Prostate gland (tissue), 2 donors: ENCODE measurements at regions not wholly inside any gene's neighbourhood (a gene's known extent, or its start where the extent isn't known, plus 50 kb on each side); places are given as distances from the start of the nearest gene placed in this dataset.

Experiments
- DNase-seq: peaks from one replicate; pipeline ENCODE4 v3.0.0-alpha.2; 2019; ENCODE audit warnings: low spot score
- H3K27ac ChIP-seq, 2 donors: fragments of 200-600 bp; sonication (generic); 2 replicates each; pipeline ENCODE4 v1.5.1; 2017 to 2019
- H3K27me3 ChIP-seq: fragments of 200-600 bp; sonication (generic); replicated peaks from 2 replicates; pipeline ENCODE4 v1.5.1; 2019; ENCODE audit not compliant: insufficient read depth
- H3K36me3 ChIP-seq, 2 donors: fragments of 200-600 bp; sonication (generic); 1 replicate in 1 of 2; 2 replicates in 1 of 2; pipeline versions ENCODE4 v1.5.1 to v1.8.1; 2017 to 2019
- H3K4me1 ChIP-seq: fragments of 200-600 bp; sonication (generic); replicated peaks from 2 replicates; pipeline ENCODE4 v1.5.1; 2019
- H3K4me3 ChIP-seq, 2 donors: fragments of 200-600 bp; sonication (generic); 2 replicates each; pipeline ENCODE4 v1.5.1; 2017 to 2019
- H3K9me3 ChIP-seq: fragments of 200-600 bp; sonication (generic); 2 replicates; pipeline ENCODE4 v1.5.1; 2017
- CTCF ChIP-seq, 4 experiments: fragments of 200-600 bp in 2 of 4; fragments of 450-650 bp in 2 of 4; sonication (generic) in 2 of 4; IDR thresholded peaks; 1 replicate in 3 of 4; 2 replicates in 1 of 4; pipeline ENCODE4 v1.5.1; 2016 to 2019; ENCODE audit warnings: antibody characterized with exemption in 4 of 4, mild to moderate bottlenecking in 2 of 4, moderate library complexity in 2 of 4
- POLR2A ChIP-seq: fragments of 450-650 bp; IDR thresholded peaks from one replicate; pipeline ENCODE4 v1.6.1; 2016; ENCODE audit warnings: antibody characterized with exemption, mild to moderate bottlenecking
- POLR2AphosphoS5 ChIP-seq: sonication (generic); formaldehyde crosslinking; IDR thresholded peaks from one replicate; pipeline ENCODE4 v1.6.1; 2017; ENCODE audit warnings: antibody characterized with exemption
- WGBS: methylation state at CpG from one replicate; pipeline ENCODE4 v1.1.5; 2018; 5-methylcytosine and 5-hydroxymethylcytosine counted together
- intact Hi-C: fragments of 100-400 bp; cut with DNase I; formaldehyde crosslinking; loops from one replicate; pipeline ENCODE4 v1.14.2; 2022

- H3K4me1 ChIP-seq: no peaks in the 10 kb centered on the region
- H3K27ac ChIP-seq: no peak overlapping the region
- no peaks in the 10 kb centered on the region for H3K36me3 ChIP-seq
- H3K4me3 ChIP-seq: no peak overlapping the region
- no peaks in the 10 kb centered on the region for H3K9me3 ChIP-seq
- H3K27me3 ChIP-seq: no peaks in the 10 kb centered on the region
- DNase-seq: no peak
- intact Hi-C loops: no loop called here
- TF ChIP-seq POLR2AphosphoS5: no peak
- no peak for TF ChIP-seq POLR2A
- TF ChIP-seq CTCF (IDR thresholded peaks at IDR 0.05): no peak
Observed at GRCh38 chr10:52532650-52533290, 218.7 kb downstream of the DKK1 start.

- TF ChIP-seq POLR2AphosphoS5 (no peak), CTCF (IDR thresholded peaks at IDR 0.05) (no peak), POLR2A (no peak)
- intact Hi-C loops: no loop called here
- no peaks in the 10 kb centered on the region for H3K9me3 ChIP-seq
- H3K27ac ChIP-seq: no peak overlapping the region
- no peaks in the 10 kb centered on the region for H3K27me3 ChIP-seq
- no peaks in the 10 kb centered on the region for H3K4me1 ChIP-seq
- H3K36me3 ChIP-seq: no peaks in the 10 kb centered on the region
- no peak for DNase-seq
- no peak overlapping the region for H3K4me3 ChIP-seq
Observed at GRCh38 chr10:52533986-52534385, 219.9 kb downstream of the DKK1 start.

DNA sequence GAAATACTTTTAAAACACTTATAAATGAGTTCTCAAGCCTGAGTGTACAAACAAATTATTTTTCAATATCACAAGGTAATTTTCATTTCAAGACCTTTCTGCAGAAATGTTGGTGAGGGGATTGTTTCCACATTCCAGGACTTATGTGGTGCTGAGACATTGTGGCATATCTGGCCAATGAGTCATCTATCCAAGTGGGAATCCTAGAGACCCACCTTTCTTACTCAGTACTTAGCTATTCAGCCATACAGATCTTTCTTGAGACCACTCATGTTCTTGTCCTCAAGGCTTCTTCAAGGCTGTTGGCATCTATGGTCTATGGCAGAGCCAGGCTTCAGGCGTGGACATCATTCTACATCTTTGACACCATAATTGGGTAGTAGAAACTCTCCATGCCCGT, 225.4 kb downstream of the DKK1 start:
- 81% methylated on average over 2 of the region's 2 CpGs for WGBS
- Histone ChIP-seq H3K4me3 (no peak overlapping the region), H3K4me1 (no peaks in the 10 kb centered on the region), H3K36me3 (no peaks in the 10 kb centered on the region), H3K27ac (no peak overlapping the region), H3K9me3 (no peaks in the 10 kb centered on the region), H3K27me3 (no peaks in the 10 kb centered on the region)
- DNase-seq: no peak
- TF ChIP-seq CTCF (IDR thresholded peaks at IDR 0.05) (no peak), POLR2A (no peak), POLR2AphosphoS5 (no peak)
- intact Hi-C loops: no loop called here

DNA sequence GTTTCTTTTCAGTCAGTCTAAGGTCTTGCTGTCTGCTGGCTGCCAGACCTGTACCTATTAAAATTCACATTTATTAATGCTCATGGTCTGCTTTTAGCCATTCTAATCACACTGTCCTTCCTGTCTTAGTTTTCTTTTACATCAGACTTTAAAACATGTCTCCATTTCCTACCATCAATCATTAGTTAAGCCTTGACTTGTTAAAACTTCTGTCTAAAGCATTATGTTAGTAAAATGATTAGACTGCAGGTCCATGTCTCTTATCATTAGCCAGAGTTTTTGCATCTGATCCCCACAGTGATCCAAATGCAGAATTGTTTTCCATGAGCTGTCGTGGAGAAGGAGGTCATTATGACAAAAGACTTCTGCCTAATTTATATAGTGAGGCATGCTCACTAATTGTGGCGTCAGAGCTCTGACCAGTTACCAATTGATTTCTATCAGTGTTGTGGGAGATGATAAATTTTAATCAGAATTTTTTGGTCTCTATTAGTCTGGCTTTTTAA, 226.5 kb downstream of the DKK1 start:
- H3K4me1 ChIP-seq: no peaks in the 10 kb centered on the region
- H3K36me3 ChIP-seq: no peaks in the 10 kb centered on the region
- H3K27me3 ChIP-seq: no peaks in the 10 kb centered on the region
- intact Hi-C loops: no loop called here
- TF ChIP-seq CTCF (IDR thresholded peaks at IDR 0.05) (no peak), POLR2A (no peak), POLR2AphosphoS5 (no peak)
- whole genome bisulfite sequencing: 31% methylated on average over 2 of the region's 2 CpGs
- DNase-seq: no peak
- no peak overlapping the region for H3K27ac ChIP-seq
- H3K9me3 ChIP-seq: no peaks in the 10 kb centered on the region
- H3K4me3 ChIP-seq: no peak overlapping the region

GRCh38 chr10:52541006-52541473, 227.0 kb downstream of the DKK1 start:
- intact Hi-C loops: no loop called here
- no peak for DNase-seq
- H3K36me3 ChIP-seq: no peaks in the 10 kb centered on the region
- WGBS: 2% methylated on average over 2 of the region's 2 CpGs
- TF ChIP-seq CTCF (IDR thresholded peaks at IDR 0.05) (no peak), POLR2A (no peak), POLR2AphosphoS5 (no peak)
- H3K4me3 ChIP-seq: no peak overlapping the region
- no peaks in the 10 kb centered on the region for H3K4me1 ChIP-seq
- H3K9me3 ChIP-seq: no peaks in the 10 kb centered on the region
- no peak overlapping the region for H3K27ac ChIP-seq
- no peaks in the 10 kb centered on the region for H3K27me3 ChIP-seq
